Lower lobe of right lung (tissue), 2 donors: ENCODE measurements at regions not wholly inside any gene's neighbourhood (a gene's known extent, or its start where the extent isn't known, plus 50 kb on each side); places are given as distances from the start of the nearest gene placed in this dataset.

ENCODE experiments used
- ATAC-seq, 2 donors: fragments of 200-7000 bp; cut with Tn5 transposase; one replicate each; pipeline ENCODE4 v1.9.1; 2020 to 2022; ENCODE audit warnings: mild to moderate bottlenecking in 2 of 2, moderate library complexity in 2 of 2
- DNase-seq: peaks from one replicate; pipeline ENCODE4 v3.0.0-alpha.2; 2020
- H3K27ac ChIP-seq: fragments of 200-600 bp; one replicate; pipeline ENCODE4 v1.8.0; 2022
- H3K27me3 ChIP-seq: fragments of 200-600 bp; one replicate; pipeline ENCODE4 v1.8.0; 2022; ENCODE audit warnings: low read depth
- H3K36me3 ChIP-seq: fragments of 200-600 bp; one replicate; pipeline ENCODE4 v1.8.0; 2022; ENCODE audit warnings: mild to moderate bottlenecking
- H3K4me1 ChIP-seq: fragments of 200-600 bp; one replicate; pipeline ENCODE4 v1.8.0; 2022
- H3K4me3 ChIP-seq: fragments of 200-600 bp; one replicate; pipeline ENCODE4 v1.8.0; 2022; ENCODE audit warnings: mild to moderate bottlenecking
- H3K9me3 ChIP-seq: fragments of 200-600 bp; one replicate; pipeline ENCODE4 v1.8.0; 2022
- intact Hi-C: fragments of 100-400 bp; cut with DNase I; formaldehyde crosslinking; loops from one replicate; pipeline ENCODE4 v1.11.0; 2022
- TF ChIP-seq, protein P1 (sequence below): fragments of 200-600 bp; IDR thresholded peaks from one replicate; pipeline ENCODE4 v1.8.0; 2022; ENCODE audit warnings: antibody characterized with exemption, mild to moderate bottlenecking
- donor health status: DM: no; HTN: yes; CAD: no; lungs with severe emphysema.

DNA sequence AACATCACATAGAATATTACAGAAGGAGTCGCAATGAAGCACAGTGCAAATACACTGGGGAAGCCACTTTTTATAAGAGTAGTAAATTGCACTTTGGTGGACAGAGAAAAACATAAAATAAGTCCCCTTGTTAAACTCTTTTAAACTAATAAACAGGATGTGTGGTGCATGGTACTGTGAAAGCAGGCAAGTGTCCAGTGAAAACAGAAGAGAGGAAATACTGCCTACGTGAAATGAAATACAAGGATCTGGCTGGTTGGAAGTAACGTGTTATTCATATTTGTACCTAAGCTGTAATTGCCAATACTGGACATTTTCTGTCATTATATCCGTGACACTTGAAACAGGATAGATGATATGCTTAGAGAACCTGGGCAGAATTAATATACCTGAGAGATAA is 191.9 kb upstream of the SLC27A6 start:
- Histone ChIP-seq H3K4me3 (no peak overlapping the region), H3K27ac (no peak overlapping the region), H3K4me1 (no peaks in the 10 kb centered on the region), H3K27me3 (no peaks in the 10 kb centered on the region), H3K36me3 (no peaks in the 10 kb centered on the region), H3K9me3 (no peaks in the 10 kb centered on the region)
- intact Hi-C loops = no loop called here
- TF ChIP-seq, protein P1, sequence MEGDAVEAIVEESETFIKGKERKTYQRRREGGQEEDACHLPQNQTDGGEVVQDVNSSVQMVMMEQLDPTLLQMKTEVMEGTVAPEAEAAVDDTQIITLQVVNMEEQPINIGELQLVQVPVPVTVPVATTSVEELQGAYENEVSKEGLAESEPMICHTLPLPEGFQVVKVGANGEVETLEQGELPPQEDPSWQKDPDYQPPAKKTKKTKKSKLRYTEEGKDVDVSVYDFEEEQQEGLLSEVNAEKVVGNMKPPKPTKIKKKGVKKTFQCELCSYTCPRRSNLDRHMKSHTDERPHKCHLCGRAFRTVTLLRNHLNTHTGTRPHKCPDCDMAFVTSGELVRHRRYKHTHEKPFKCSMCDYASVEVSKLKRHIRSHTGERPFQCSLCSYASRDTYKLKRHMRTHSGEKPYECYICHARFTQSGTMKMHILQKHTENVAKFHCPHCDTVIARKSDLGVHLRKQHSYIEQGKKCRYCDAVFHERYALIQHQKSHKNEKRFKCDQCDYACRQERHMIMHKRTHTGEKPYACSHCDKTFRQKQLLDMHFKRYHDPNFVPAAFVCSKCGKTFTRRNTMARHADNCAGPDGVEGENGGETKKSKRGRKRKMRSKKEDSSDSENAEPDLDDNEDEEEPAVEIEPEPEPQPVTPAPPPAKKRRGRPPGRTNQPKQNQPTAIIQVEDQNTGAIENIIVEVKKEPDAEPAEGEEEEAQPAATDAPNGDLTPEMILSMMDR = no peak
- DNase-seq (no peak), ATAC-seq (no peak)

DNA sequence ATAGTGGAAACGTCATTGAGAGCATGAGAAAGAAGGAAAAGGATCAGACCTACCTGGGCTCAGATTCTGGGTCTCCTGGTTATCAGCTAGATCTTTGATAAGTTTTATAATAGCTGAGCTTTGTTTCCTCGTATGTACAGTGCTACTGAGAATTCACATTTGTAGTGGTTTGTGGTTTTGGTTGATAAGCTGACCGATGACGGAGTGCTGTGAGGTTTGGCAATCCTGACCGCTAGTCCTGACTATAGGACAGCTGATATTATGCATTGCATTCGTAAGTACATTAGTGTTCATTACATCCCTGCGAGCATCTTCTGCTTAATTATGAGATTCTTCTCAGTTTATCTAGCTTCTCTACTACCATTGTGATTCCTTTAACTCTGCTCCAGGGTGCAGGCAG is 190.7 kb upstream of the SLC27A6 start:
- no peaks in the 10 kb centered on the region for H3K4me1 ChIP-seq
- H3K4me3 ChIP-seq = no peak overlapping the region
- H3K27ac ChIP-seq = no peak overlapping the region
- H3K36me3 ChIP-seq = no peaks in the 10 kb centered on the region
- no peak for DNase-seq
- TF ChIP-seq, protein P1 = no peak
- intact Hi-C loops = no loop called here
- no peaks in the 10 kb centered on the region for H3K27me3 ChIP-seq
- H3K9me3 ChIP-seq = no peaks in the 10 kb centered on the region
- no peak for ATAC-seq

DNA sequence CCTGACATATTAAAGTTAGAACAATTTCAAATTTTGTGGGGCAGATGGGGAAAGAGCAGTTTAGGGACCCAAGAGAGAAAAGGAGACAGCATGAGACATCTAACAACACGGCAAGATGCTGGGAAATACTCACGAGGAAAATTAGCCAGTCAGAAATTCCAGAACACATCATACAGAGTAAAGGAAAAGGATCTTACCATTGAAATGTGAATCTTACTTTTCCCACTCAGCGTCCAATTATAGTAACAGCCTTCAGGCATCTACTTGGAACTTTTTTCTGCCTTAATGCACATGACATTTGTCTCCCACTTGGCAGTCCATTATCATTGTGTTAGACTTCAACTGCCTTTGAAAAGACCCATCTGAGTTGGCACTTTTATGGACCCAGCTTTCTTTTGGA is 189.7 kb upstream of the SLC27A6 start:
- intact Hi-C loops = no loop called here
- H3K36me3 ChIP-seq = no peaks in the 10 kb centered on the region
- H3K27me3 ChIP-seq = no peaks in the 10 kb centered on the region
- no peaks in the 10 kb centered on the region for H3K4me1 ChIP-seq
- DNase-seq (no peak), ATAC-seq (no peak)
- H3K4me3 ChIP-seq = no peak overlapping the region
- no peaks in the 10 kb centered on the region for H3K9me3 ChIP-seq
- TF ChIP-seq, protein P1 = no peak
- no peak overlapping the region for H3K27ac ChIP-seq

DNA sequence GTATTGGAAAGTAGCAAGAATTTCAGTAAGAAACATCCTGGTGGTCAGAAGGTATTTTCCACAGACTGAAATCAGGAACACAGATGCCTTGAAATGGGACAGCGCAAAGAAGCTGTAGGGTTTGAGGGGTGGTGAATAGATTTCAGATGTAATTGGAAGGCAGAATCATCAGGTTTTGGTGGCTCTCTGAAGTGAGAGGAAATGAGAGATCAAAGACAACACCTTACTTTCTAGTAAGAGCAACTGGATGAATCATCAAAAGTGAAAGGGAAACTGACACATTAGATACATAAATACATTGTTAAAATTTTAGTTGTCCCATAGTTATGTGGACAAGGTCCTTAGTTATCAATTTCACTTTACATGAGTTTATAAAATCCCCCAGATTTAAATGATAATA is 188.2 kb upstream of the SLC27A6 start:
- Histone ChIP-seq H3K9me3 (no peaks in the 10 kb centered on the region), H3K27me3 (no peaks in the 10 kb centered on the region), H3K27ac (no peak overlapping the region), H3K36me3 (no peaks in the 10 kb centered on the region), H3K4me1 (no peaks in the 10 kb centered on the region), H3K4me3 (no peak overlapping the region)
- TF ChIP-seq, protein P1 = no peak
- DNase-seq (no peak), ATAC-seq (no peak)
- intact Hi-C loops = no loop called here

DNA sequence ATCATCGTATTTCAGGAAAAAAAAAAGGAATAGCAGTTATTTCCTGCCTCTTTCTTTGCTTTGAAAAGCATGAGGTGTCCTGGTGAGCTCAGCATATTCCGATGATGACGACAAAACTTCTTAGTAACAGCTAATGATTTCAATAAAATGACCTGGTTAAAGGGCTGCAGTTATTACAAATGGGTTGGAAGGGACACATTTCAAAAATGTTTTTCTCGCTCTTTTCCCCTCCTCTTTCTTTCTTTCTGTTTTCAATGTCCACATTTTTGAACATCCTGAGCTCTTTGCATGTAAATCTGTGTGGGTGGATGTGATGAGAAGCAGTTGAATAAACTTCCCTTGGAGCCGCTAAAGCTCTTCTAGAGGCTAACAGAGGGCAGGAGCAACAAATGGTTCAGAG is 186.8 kb upstream of the SLC27A6 start:
- H3K27ac ChIP-seq = no peak overlapping the region
- no peaks in the 10 kb centered on the region for H3K36me3 ChIP-seq
- ATAC-seq = no peak
- no peaks in the 10 kb centered on the region for H3K9me3 ChIP-seq
- H3K4me1 ChIP-seq = no peaks in the 10 kb centered on the region
- no peak for DNase-seq
- H3K4me3 ChIP-seq = no peak overlapping the region
- TF ChIP-seq, protein P1 = no peak
- intact Hi-C loops = no loop called here
- no peaks in the 10 kb centered on the region for H3K27me3 ChIP-seq

DNA sequence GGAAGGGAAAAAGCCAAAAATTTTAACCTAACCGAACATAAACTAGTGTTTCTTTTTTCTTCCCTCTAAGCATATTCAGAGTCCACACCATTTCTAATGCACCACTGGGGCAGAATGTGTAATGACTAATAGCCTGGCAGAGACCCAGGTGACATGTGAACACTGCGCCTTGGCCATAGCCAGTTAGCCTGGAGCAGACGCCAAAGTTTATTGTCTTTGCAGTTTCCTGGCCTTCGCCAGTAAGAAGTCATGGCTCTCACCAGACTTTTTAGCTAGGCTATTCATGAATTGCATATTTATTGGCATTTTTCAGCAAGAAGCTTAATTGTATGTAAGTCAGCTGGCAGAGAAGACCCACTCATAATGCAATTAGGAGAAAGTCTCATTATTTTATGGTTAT is 182.8 kb upstream of the SLC27A6 start:
- ATAC-seq (no peak), DNase-seq (no peak)
- Histone ChIP-seq H3K36me3 (no peaks in the 10 kb centered on the region), H3K27ac (no peak overlapping the region), H3K4me1 (no peaks in the 10 kb centered on the region), H3K9me3 (no peaks in the 10 kb centered on the region), H3K4me3 (no peak overlapping the region), H3K27me3 (no peaks in the 10 kb centered on the region)
- intact Hi-C loops = no loop called here
- TF ChIP-seq, protein P1 = no peak
